ENCODE measurements at regions not wholly inside any gene's neighbourhood (a gene's known extent, or its start where the extent isn't known, plus 50 kb on each side); places are given as distances from the start of the nearest gene placed in this dataset.

DNA sequence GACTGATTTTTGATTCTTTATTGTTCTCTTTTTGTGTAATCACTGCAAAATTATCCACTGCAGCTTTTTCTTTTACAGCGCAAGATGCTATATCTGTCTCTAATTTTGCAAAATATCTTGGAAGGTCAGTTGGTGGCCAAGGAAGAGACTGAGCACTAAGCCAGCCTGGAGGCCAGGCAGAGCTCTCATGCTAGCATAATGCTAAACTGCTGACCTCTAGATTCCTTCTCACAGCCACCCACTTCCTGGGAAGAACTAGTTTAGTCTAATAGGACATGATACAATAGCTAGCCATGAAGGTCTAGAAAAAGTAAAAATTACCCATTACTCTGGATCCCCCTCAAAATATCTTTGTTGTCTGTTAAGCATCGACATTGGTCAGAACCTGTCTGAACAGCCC lies 227.2 kb upstream of the ARHGAP20 start:
- TF ChIP-seq CTCF (IDR thresholded peaks at IDR 0.05): no peak
- no peak for TF ChIP-seq POLR2A (IDR thresholded peaks at IDR 0.05)

Data from testis (tissue), 2 donors.